ENCODE measurements at regions not wholly inside any gene's neighbourhood (a gene's known extent, or its start where the extent isn't known, plus 50 kb on each side); places are given as distances from the start of the nearest gene placed in this dataset.

- TF ChIP-seq USF2 (IDR thresholded peaks at IDR 0.05; ENCODE audit: borderline replicate concordance, low read depth, low read length) (no peak), JUND (IDR thresholded peaks at IDR 0.05) (no peak), YY1 (IDR thresholded peaks at IDR 0.05; ENCODE audit: low read depth) (no peak), POLR2AphosphoS5 (IDR thresholded peaks at IDR 0.05; ENCODE audit: low read depth, low read length) (no peak)
- TF ChIP-seq, protein P1, sequence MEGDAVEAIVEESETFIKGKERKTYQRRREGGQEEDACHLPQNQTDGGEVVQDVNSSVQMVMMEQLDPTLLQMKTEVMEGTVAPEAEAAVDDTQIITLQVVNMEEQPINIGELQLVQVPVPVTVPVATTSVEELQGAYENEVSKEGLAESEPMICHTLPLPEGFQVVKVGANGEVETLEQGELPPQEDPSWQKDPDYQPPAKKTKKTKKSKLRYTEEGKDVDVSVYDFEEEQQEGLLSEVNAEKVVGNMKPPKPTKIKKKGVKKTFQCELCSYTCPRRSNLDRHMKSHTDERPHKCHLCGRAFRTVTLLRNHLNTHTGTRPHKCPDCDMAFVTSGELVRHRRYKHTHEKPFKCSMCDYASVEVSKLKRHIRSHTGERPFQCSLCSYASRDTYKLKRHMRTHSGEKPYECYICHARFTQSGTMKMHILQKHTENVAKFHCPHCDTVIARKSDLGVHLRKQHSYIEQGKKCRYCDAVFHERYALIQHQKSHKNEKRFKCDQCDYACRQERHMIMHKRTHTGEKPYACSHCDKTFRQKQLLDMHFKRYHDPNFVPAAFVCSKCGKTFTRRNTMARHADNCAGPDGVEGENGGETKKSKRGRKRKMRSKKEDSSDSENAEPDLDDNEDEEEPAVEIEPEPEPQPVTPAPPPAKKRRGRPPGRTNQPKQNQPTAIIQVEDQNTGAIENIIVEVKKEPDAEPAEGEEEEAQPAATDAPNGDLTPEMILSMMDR (IDR thresholded peaks at IDR 0.05) = no peak
Observed at GRCh38 chr2:238563551-238563950, 136.8 kb downstream of the ASB1 start.

All from SK-N-SH (cell line).